Breast epithelium (tissue), 3 donors: ENCODE measurements at regions not wholly inside any gene's neighbourhood (a gene's known extent, or its start where the extent isn't known, plus 50 kb on each side); places are given as distances from the start of the nearest gene placed in this dataset.

Experiments
- POLR2A ChIP-seq: fragments of 450-650 bp; IDR thresholded peaks from one replicate; pipeline ENCODE4 v1.6.1; 2016; ENCODE audit warnings: antibody characterized with exemption, mild to moderate bottlenecking, moderate library complexity
- POLR2AphosphoS5 ChIP-seq, 3 donors: sonication (generic); formaldehyde crosslinking; IDR thresholded peaks; one replicate each; pipeline ENCODE4 v1.6.1; 2017; ENCODE audit warnings: antibody characterized with exemption in 3 of 3
- TF ChIP-seq, protein P1 (sequence below), 3 donors: fragments of 450-650 bp; IDR thresholded peaks; one replicate each; pipeline ENCODE4 v1.5.1; 2016 to 2017; ENCODE audit warnings: antibody characterized with exemption in 3 of 3, mild to moderate bottlenecking in 3 of 3, moderate library complexity in 3 of 3

DNA sequence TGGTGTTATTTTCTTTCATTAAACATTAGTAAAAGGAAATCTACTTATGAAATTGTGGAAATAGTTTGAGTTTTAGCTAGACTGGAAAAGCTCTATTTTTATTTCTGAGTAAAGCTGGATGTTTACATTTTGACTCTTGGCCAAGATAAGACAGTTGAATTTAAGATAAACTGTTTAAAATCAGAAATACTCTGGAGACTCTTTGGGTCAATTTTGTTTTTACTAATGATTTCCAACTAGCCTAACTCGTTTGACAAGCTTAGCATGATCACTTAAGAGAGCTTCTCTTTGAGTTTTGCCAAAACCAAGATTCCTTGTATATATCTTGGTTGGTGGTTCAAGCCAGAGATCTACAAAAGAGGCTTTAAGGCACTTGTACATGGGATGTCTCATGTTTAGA lies 724.8 kb upstream of the LUZP2 start:
- TF ChIP-seq, protein P1, sequence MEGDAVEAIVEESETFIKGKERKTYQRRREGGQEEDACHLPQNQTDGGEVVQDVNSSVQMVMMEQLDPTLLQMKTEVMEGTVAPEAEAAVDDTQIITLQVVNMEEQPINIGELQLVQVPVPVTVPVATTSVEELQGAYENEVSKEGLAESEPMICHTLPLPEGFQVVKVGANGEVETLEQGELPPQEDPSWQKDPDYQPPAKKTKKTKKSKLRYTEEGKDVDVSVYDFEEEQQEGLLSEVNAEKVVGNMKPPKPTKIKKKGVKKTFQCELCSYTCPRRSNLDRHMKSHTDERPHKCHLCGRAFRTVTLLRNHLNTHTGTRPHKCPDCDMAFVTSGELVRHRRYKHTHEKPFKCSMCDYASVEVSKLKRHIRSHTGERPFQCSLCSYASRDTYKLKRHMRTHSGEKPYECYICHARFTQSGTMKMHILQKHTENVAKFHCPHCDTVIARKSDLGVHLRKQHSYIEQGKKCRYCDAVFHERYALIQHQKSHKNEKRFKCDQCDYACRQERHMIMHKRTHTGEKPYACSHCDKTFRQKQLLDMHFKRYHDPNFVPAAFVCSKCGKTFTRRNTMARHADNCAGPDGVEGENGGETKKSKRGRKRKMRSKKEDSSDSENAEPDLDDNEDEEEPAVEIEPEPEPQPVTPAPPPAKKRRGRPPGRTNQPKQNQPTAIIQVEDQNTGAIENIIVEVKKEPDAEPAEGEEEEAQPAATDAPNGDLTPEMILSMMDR (IDR thresholded peaks at IDR 0.05), result no peak
- TF ChIP-seq POLR2A (no peak), POLR2AphosphoS5 (IDR thresholded peaks at IDR 0.05) (no peak)
